ENCODE measurements at regions not wholly inside any gene's neighbourhood (a gene's known extent, or its start where the extent isn't known, plus 50 kb on each side); places are given as distances from the start of the nearest gene placed in this dataset.

GRCh38 chr11:20311444-20311843, 52.1 kb upstream of the HTATIP2 start:
- DNase-seq: no peak

- DNase-seq: peak; percentile 42
Observed at GRCh38 chr11:20310596-20311394, 52.7 kb upstream of the HTATIP2 start.

GRCh38 chr11:20310137-20310536, 53.4 kb upstream of the HTATIP2 start:
- DNase-seq: peak; percentile 66

GRCh38 chr11:20309231-20310025, 54.1 kb upstream of the HTATIP2 start:
- DNase-seq: no peak

- no peak for DNase-seq
Observed at GRCh38 chr11:20308601-20309000, 54.9 kb upstream of the HTATIP2 start.

- DNase-seq: no peak
Observed at GRCh38 chr11:20303391-20303965, 60.0 kb upstream of the HTATIP2 start.

GRCh38 chr11:20293992-20294391, 69.5 kb upstream of the HTATIP2 start:
- no peak for DNase-seq

- no peak for DNase-seq
Observed at GRCh38 chr11:20293531-20293930, 70.0 kb upstream of the HTATIP2 start.

GRCh38 chr11:20289732-20290131, 73.8 kb upstream of the HTATIP2 start:
- no peak for DNase-seq

- DNase-seq: no peak
Observed at GRCh38 chr11:20283475-20283874, 80.0 kb upstream of the HTATIP2 start.

- DNase-seq: no peak
Observed at GRCh38 chr11:20278727-20279126, 84.8 kb upstream of the HTATIP2 start.

- no peak for DNase-seq
Observed at GRCh38 chr11:20277014-20277413, 86.5 kb upstream of the HTATIP2 start.

GRCh38 chr11:20275987-20276965, 87.2 kb upstream of the HTATIP2 start:
- peak; percentile 16 for DNase-seq

- no peak for DNase-seq
Observed at GRCh38 chr11:20274031-20274430, 89.5 kb upstream of the HTATIP2 start.

GRCh38 chr11:20261526-20261925, 101.3 kb upstream of the DBX1 start:
- DNase-seq: no peak

GRCh38 chr11:20260307-20260706, 100.0 kb upstream of the DBX1 start:
- no peak for DNase-seq

- DNase-seq: no peak
Observed at GRCh38 chr11:20259506-20259905, 99.2 kb upstream of the DBX1 start.

- no peak for DNase-seq
Observed at GRCh38 chr11:20258376-20258895, 98.2 kb upstream of the DBX1 start.

- no peak for DNase-seq
Observed at GRCh38 chr11:20256925-20257324, 96.7 kb upstream of the DBX1 start.

GRCh38 chr11:20253796-20254195, 93.5 kb upstream of the DBX1 start:
- DNase-seq: no peak

GRCh38 chr11:20251496-20251895, 91.2 kb upstream of the DBX1 start:
- no peak for DNase-seq

GRCh38 chr11:20250644-20251247, 90.5 kb upstream of the DBX1 start:
- no peak for DNase-seq

Data from DMS53 (cell line).